ENCODE measurements at regions not wholly inside any gene's neighbourhood (a gene's known extent, or its start where the extent isn't known, plus 50 kb on each side); places are given as distances from the start of the nearest gene placed in this dataset.

DNA sequence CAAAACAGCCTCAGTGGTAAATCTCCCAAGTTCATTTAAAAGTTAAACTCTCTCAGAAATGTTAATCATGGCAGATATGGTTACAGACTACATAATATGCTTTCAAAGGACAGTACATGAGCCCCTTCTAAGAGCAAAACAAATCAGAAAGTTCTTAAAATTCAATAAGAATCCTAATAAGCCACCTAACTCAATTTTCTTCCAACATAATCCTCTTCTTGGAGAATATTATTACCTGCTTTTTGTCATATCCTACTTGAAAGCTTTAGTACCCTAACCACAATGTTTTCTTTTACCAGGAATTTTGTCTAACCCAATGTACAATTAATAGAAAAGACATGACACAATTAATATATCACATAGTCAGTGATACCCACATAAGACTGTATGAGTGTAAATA lies 236.5 kb upstream of the ATP2B1 start:
- TF ChIP-seq, protein P1, sequence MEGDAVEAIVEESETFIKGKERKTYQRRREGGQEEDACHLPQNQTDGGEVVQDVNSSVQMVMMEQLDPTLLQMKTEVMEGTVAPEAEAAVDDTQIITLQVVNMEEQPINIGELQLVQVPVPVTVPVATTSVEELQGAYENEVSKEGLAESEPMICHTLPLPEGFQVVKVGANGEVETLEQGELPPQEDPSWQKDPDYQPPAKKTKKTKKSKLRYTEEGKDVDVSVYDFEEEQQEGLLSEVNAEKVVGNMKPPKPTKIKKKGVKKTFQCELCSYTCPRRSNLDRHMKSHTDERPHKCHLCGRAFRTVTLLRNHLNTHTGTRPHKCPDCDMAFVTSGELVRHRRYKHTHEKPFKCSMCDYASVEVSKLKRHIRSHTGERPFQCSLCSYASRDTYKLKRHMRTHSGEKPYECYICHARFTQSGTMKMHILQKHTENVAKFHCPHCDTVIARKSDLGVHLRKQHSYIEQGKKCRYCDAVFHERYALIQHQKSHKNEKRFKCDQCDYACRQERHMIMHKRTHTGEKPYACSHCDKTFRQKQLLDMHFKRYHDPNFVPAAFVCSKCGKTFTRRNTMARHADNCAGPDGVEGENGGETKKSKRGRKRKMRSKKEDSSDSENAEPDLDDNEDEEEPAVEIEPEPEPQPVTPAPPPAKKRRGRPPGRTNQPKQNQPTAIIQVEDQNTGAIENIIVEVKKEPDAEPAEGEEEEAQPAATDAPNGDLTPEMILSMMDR (IDR thresholded peaks at IDR 0.05) = no peak
- TF ChIP-seq POLR2AphosphoS5 (IDR thresholded peaks at IDR 0.05) = no peak

Measured in sigmoid colon (tissue), 4 donors.